ENCODE measurements at regions not wholly inside any gene's neighbourhood (a gene's known extent, or its start where the extent isn't known, plus 50 kb on each side); places are given as distances from the start of the nearest gene placed in this dataset.

DNA sequence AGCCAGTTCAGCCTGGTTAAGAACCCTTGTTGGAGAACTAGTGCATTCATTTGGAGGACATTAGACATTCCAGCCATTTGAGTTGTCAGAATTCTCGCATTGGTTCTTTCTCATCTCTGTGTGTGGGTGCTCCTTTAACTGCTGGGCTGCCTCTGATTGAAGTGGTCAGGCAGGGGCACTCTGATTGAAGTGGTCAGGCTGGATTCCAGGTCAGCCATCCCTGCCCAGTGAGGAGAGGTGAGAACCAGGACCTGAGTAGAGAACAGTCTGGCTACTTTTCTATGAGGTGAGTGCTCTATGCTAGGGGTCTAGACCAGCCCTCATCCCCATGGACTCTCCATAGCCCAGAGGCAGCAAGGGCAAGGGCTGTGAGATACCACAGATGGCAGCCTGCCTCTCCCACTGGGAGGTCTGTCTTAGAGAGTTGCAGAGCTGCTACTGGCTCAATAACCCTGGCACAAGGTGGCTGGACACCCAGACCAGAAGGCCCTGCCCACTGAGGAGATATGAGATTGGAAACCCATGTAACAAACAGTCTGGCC lies 691.6 kb downstream of the TMTC2 start:
- H3K9me1 ChIP-seq (ENCODE audit: insufficient read depth, low read length), result no peaks in the 10 kb centered on the region
- WGBS, 2 experiments (ENCODE audit: extremely low coverage in 2 of 2, insufficient read length in 1 of 2), result no CpG with 5 or more reads among the region's 1 CpG
- H2BK120ac ChIP-seq (ENCODE audit: low read depth, low read length), result no peak overlapping the region
- H4K8ac ChIP-seq (ENCODE audit: low read depth in 2 of 2, low read length in 2 of 2), result no peak overlapping the region
- H3K18ac ChIP-seq (ENCODE audit: low read depth, low read length), result no peak overlapping the region
- TF ChIP-seq POLR2A (IDR thresholded peaks at IDR 0.05; ENCODE audit: low read depth, low read length) (no peak), CHD1 (IDR thresholded peaks at IDR 0.05; ENCODE audit: low read depth, low read length) (no peak), RFX5 (IDR thresholded peaks at IDR 0.05; ENCODE audit: low read depth, low read length) (no peak), FOS (IDR thresholded peaks at IDR 0.05; ENCODE audit: low read depth, low read length) (no peak), RCOR1 (IDR thresholded peaks at IDR 0.05; ENCODE audit: insufficient replicate concordance, low read length) (no peak), SMC3 (IDR thresholded peaks at IDR 0.05; ENCODE audit: low read depth, low read length) (no peak), BHLHE40 (IDR thresholded peaks at IDR 0.05; ENCODE audit: low read depth, low read length) (no peak), CEBPB (IDR thresholded peaks at IDR 0.05; ENCODE audit: low read depth, low read length) (no peak), MAFK (IDR thresholded peaks at IDR 0.05; ENCODE audit: low read depth, low read length) (no peak), MAZ (IDR thresholded peaks at IDR 0.05; ENCODE audit: borderline replicate concordance, low read depth, low read length) (no peak), RAD21 (IDR thresholded peaks at IDR 0.05; ENCODE audit: low read length) (no peak), MXI1 (IDR thresholded peaks at IDR 0.05; ENCODE audit: borderline replicate concordance, low read depth, low read length) (no peak), NFE2L2 (IDR thresholded peaks at IDR 0.05; ENCODE audit: low read depth, low read length) (no peak)
- TF ChIP-seq, protein P1, sequence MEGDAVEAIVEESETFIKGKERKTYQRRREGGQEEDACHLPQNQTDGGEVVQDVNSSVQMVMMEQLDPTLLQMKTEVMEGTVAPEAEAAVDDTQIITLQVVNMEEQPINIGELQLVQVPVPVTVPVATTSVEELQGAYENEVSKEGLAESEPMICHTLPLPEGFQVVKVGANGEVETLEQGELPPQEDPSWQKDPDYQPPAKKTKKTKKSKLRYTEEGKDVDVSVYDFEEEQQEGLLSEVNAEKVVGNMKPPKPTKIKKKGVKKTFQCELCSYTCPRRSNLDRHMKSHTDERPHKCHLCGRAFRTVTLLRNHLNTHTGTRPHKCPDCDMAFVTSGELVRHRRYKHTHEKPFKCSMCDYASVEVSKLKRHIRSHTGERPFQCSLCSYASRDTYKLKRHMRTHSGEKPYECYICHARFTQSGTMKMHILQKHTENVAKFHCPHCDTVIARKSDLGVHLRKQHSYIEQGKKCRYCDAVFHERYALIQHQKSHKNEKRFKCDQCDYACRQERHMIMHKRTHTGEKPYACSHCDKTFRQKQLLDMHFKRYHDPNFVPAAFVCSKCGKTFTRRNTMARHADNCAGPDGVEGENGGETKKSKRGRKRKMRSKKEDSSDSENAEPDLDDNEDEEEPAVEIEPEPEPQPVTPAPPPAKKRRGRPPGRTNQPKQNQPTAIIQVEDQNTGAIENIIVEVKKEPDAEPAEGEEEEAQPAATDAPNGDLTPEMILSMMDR (conservative IDR thresholded peaks at IDR 0.05; ENCODE audit: low read depth, low read length), result no peak
- TF ChIP-seq, protein P2, sequence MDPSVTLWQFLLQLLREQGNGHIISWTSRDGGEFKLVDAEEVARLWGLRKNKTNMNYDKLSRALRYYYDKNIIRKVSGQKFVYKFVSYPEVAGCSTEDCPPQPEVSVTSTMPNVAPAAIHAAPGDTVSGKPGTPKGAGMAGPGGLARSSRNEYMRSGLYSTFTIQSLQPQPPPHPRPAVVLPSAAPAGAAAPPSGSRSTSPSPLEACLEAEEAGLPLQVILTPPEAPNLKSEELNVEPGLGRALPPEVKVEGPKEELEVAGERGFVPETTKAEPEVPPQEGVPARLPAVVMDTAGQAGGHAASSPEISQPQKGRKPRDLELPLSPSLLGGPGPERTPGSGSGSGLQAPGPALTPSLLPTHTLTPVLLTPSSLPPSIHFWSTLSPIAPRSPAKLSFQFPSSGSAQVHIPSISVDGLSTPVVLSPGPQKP (IDR thresholded peaks at IDR 0.05; ENCODE audit: borderline replicate concordance, low read depth, low read length), result no peak
- TF ChIP-seq, protein P3, sequence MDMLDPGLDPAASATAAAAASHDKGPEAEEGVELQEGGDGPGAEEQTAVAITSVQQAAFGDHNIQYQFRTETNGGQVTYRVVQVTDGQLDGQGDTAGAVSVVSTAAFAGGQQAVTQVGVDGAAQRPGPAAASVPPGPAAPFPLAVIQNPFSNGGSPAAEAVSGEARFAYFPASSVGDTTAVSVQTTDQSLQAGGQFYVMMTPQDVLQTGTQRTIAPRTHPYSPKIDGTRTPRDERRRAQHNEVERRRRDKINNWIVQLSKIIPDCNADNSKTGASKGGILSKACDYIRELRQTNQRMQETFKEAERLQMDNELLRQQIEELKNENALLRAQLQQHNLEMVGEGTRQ (IDR thresholded peaks at IDR 0.05; ENCODE audit: low read depth, low read length), result no peak
- no TSS peak for BruUV-seq (replicated peaks)
- no peak overlapping the region for H3K14ac ChIP-seq (replicated peaks; ENCODE audit: low read depth, low read length)
- H3K4ac ChIP-seq (ENCODE audit: low read depth, low read length), result no peak overlapping the region
- no peak overlapping the region for H2BK5ac ChIP-seq (ENCODE audit: low read depth, low read length, poor library complexity, severe bottlenecking)
- intact Hi-C loops (cut with micrococcal nuclease), result no loop called here
- POLR2A ChIA-PET (ENCODE audit: unreplicated experiment), result no interaction called here
- H3K9me3 ChIP-seq (ENCODE audit: control insufficient read depth, insufficient read depth, low read length), result 0 out of 2 replicates have a peak, but pooled peaks cover 5% of the 10 kb centered on the region
- no peak overlapping the region for H2AFZ ChIP-seq (replicated peaks; ENCODE audit: low read length, poor library complexity)
- no peak for DNase-seq
- H3K27ac ChIP-seq (ENCODE audit: insufficient read depth, low read length), result no peak overlapping the region
- H4K91ac ChIP-seq (ENCODE audit: insufficient read depth, low read depth, low read length), result no peak overlapping the region
- no peak overlapping the region for H3K4me3 ChIP-seq (ENCODE audit: insufficient read depth, low read depth, low read length)
- in situ Hi-C loops (cut with MboI; ENCODE audit: low sequenced_read_pairs), result no loop called here
- H3K36me3 ChIP-seq (ENCODE audit: control insufficient read depth, insufficient read depth, low read length), result no peaks in the 10 kb centered on the region
- CTCF ChIA-PET, result no interaction called here
- no peaks in the 10 kb centered on the region for H4K20me1 ChIP-seq (ENCODE audit: insufficient read depth, low read length)
- H3K4me1 ChIP-seq (ENCODE audit: control insufficient read depth, insufficient read depth, low read length), result no peaks in the 10 kb centered on the region
- ATAC-seq (ENCODE audit: low read depth), result no peak
- H3K79me1 ChIP-seq (ENCODE audit: low read depth in 1 of 2, low read length in 2 of 2), result no peaks in the 10 kb centered on the region
- no peak overlapping the region for H2BK20ac ChIP-seq (ENCODE audit: low read depth, low read length)
- H3K4me2 ChIP-seq (ENCODE audit: low read depth, low read length), result no peak overlapping the region
- dilution Hi-C loops (cut with HindIII; ENCODE audit: low sequenced_read_pairs, unreplicated experiment), result no loop called here
- H3K23ac ChIP-seq (ENCODE audit: low read depth, low read length), result no peak overlapping the region
- no peak overlapping the region for H2BK15ac ChIP-seq (ENCODE audit: low read depth, low read length)
- H2AK5ac ChIP-seq (ENCODE audit: low read depth, low read length), result no peak overlapping the region
- no peak overlapping the region for H3K9ac ChIP-seq (ENCODE audit: low read depth, low read length)
- no peaks in the 10 kb centered on the region for H3K27me3 ChIP-seq (ENCODE audit: control insufficient read depth, insufficient read depth, low read length)
- no peak overlapping the region for H4K5ac ChIP-seq (ENCODE audit: low read depth, low read length)
- no peak overlapping the region for H3K56ac ChIP-seq (ENCODE audit: extremely low read depth, insufficient read depth, low read length)
- H2AK9ac ChIP-seq (replicated peaks; ENCODE audit: low read depth, low read length, poor library complexity), result no peak overlapping the region

Measured in IMR-90 (cell line).